Upper lobe of left lung (tissue), 4 donors: ENCODE measurements at regions not wholly inside any gene's neighbourhood (a gene's known extent, or its start where the extent isn't known, plus 50 kb on each side); places are given as distances from the start of the nearest gene placed in this dataset.

Experiments
- CTCF ChIP-seq, 6 experiments: fragments of 450-650 bp in 4 of 6; fragments of 200-600 bp in 2 of 6; sonication (generic) in 2 of 6; IDR thresholded peaks; one replicate each; pipeline ENCODE4 v1.5.1; 2016 to 2019; ENCODE audit warnings: antibody characterized with exemption in 6 of 6
- POLR2A ChIP-seq, 4 donors: fragments of 450-650 bp; IDR thresholded peaks; one replicate each; pipeline ENCODE4 v1.5.1; 2016 to 2017; ENCODE audit warnings: antibody characterized with exemption in 4 of 4, mild to moderate bottlenecking in 2 of 4

GRCh38 chr5:89120719-89121118 lies 237.7 kb upstream of the MEF2C start:
- TF ChIP-seq CTCF (IDR thresholded peaks at IDR 0.05) (no peak), POLR2A (IDR thresholded peaks at IDR 0.05) (no peak)
